Mesenchymal stem cell (in vitro differentiated cells and primary cell): ENCODE measurements at regions not wholly inside any gene's neighbourhood (a gene's known extent, or its start where the extent isn't known, plus 50 kb on each side); places are given as distances from the start of the nearest gene placed in this dataset.

Experiments used
- DNase-seq: peaks from one replicate; pipeline ENCODE4 v3.0.0-alpha.2; 2013
- H2AFZ ChIP-seq: one replicate; pipeline ENCODE4 v1.6.1; 2013; ENCODE audit warnings: low read depth, mild to moderate bottlenecking, control low read depth, inconsistent platforms, low read length, moderate library complexity
- H2AK5ac ChIP-seq: 2 replicates; pipeline ENCODE4 v1.6.1; 2013; ENCODE audit warnings: low read length, moderate library complexity, mild to moderate bottlenecking, inconsistent platforms; ENCODE audit not compliant: severe bottlenecking
- H2BK120ac ChIP-seq: one replicate; pipeline ENCODE4 v1.6.1; 2013; ENCODE audit warnings: low read depth, mild to moderate bottlenecking, inconsistent platforms, low read length, moderate library complexity
- H2BK12ac ChIP-seq, 2 experiments: one replicate each; pipeline ENCODE4 v1.6.1; 2013; ENCODE audit warnings: inconsistent platforms in 2 of 2, low read length in 2 of 2, mild to moderate bottlenecking in 2 of 2, moderate library complexity in 2 of 2, control low read depth in 1 of 2
- H2BK15ac ChIP-seq: one replicate; pipeline ENCODE4 v1.6.1; 2013; ENCODE audit warnings: mild to moderate bottlenecking, low read depth, inconsistent platforms; ENCODE audit not compliant: poor library complexity, severe bottlenecking
- H2BK5ac ChIP-seq: 2 replicates; pipeline ENCODE4 v1.6.1; 2013; ENCODE audit warnings: low read depth, mild to moderate bottlenecking, low read length, control low read depth, inconsistent platforms; ENCODE audit not compliant: poor library complexity, severe bottlenecking
- H3K14ac ChIP-seq, 2 experiments: one replicate each; pipeline ENCODE4 v1.6.1; 2013; ENCODE audit warnings: inconsistent platforms in 2 of 2, low read length in 2 of 2, control low read depth in 1 of 2, mild to moderate bottlenecking in 1 of 2, moderate library complexity in 1 of 2
- H3K18ac ChIP-seq, 2 experiments: one replicate each; pipeline ENCODE4 v1.6.1; 2013; ENCODE audit warnings: inconsistent platforms in 2 of 2, low read length in 2 of 2, control low read depth in 1 of 2, low read depth in 1 of 2, mild to moderate bottlenecking in 1 of 2
- H3K23ac ChIP-seq, 2 experiments: one replicate each; pipeline ENCODE4 v1.6.1; 2013; ENCODE audit warnings: inconsistent platforms in 2 of 2, low read length in 2 of 2, mild to moderate bottlenecking in 2 of 2, moderate library complexity in 2 of 2, control low read depth in 1 of 2
- H3K27ac ChIP-seq: 2 replicates; pipeline ENCODE4 v1.5.1; 2013; ENCODE audit warnings: mild to moderate bottlenecking, moderate library complexity, low read length, control low read depth, inconsistent platforms; ENCODE audit not compliant: poor library complexity, severe bottlenecking
- H3K27me3 ChIP-seq, 2 experiments: 2 replicates each; pipeline versions ENCODE4 v1.6.1 to v1.7.0; 2013; ENCODE audit warnings: low read length in 2 of 2, mild to moderate bottlenecking in 2 of 2, moderate library complexity in 2 of 2, control low read depth in 1 of 2, inconsistent platforms in 1 of 2; ENCODE audit not compliant: control insufficient read depth in 1 of 2, insufficient read depth in 1 of 2
- H3K36me3 ChIP-seq, 2 experiments: 2 replicates each; pipeline versions ENCODE4 v1.6.1 to v1.7.0; 2013; ENCODE audit warnings: low read length in 2 of 2, control low read depth in 1 of 2, inconsistent platforms in 1 of 2, low read depth in 1 of 2, mild to moderate bottlenecking in 1 of 2; ENCODE audit not compliant: insufficient read depth in 2 of 2, control insufficient read depth in 1 of 2
- H3K4ac ChIP-seq, 2 experiments: one replicate each; pipeline ENCODE4 v1.6.1; 2013; ENCODE audit warnings: inconsistent platforms in 2 of 2, low read length in 2 of 2, mild to moderate bottlenecking in 2 of 2, moderate library complexity in 2 of 2, control low read depth in 1 of 2, low read depth in 1 of 2
- H3K4me1 ChIP-seq: 2 replicates; pipeline ENCODE4 v1.6.1; 2013; ENCODE audit warnings: low read depth, low read length, control low read depth; ENCODE audit not compliant: control insufficient read depth, insufficient read depth
- H3K4me2 ChIP-seq: 2 replicates; pipeline ENCODE4 v1.6.1; 2013; ENCODE audit warnings: low read length, mild to moderate bottlenecking, inconsistent platforms; ENCODE audit not compliant: poor library complexity, severe bottlenecking
- H3K4me3 ChIP-seq, 2 experiments: 2 replicates each; pipeline versions ENCODE4 v1.5.1 to v1.7.0; 2013; ENCODE audit warnings: low read length in 2 of 2, mild to moderate bottlenecking in 2 of 2, control low read depth in 1 of 2, low read depth in 1 of 2; ENCODE audit not compliant: insufficient read depth in 1 of 2
- H3K79me1 ChIP-seq: replicated peaks from 2 replicates; pipeline ENCODE4 v1.6.1; 2013; ENCODE audit warnings: mild to moderate bottlenecking, control low read depth, low read length, inconsistent platforms; ENCODE audit not compliant: poor library complexity, severe bottlenecking
- H3K9ac ChIP-seq: 2 replicates; pipeline ENCODE4 v1.7.0; 2013; ENCODE audit warnings: mild to moderate bottlenecking, low read length, moderate library complexity
- H3K9me3 ChIP-seq: 2 replicates; pipeline ENCODE4 v1.7.0; 2013; ENCODE audit warnings: mild to moderate bottlenecking, low read length; ENCODE audit not compliant: control insufficient read depth
- H4K8ac ChIP-seq: one replicate; pipeline ENCODE4 v1.6.1; 2013; ENCODE audit warnings: inconsistent platforms, mild to moderate bottlenecking, low read length, moderate library complexity
- H4K91ac ChIP-seq: one replicate; pipeline ENCODE4 v1.6.1; 2013; ENCODE audit warnings: mild to moderate bottlenecking, low read length, inconsistent platforms
- WGBS: methylation state at CpG from one replicate; pipeline ENCODE4 v1.1.7; 2013; ENCODE audit warnings: mixed read lengths; 5-methylcytosine and 5-hydroxymethylcytosine counted together

DNA sequence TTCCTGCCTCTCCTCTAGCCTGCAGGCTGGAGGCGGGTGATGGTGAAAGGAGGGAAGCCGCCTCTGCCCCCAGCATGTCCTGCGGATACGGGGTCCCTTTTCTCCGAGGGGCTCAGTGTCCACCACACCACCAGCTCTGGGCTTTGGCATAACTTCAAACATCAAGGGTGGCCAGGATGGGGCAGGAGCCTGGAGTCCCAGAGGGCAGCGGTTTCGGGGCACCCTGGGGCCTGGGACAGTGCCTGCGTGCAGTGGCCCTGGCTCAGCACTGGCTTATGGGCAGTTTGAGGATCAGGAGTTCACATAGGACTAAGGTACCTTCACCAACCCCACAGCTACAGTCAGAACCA lies 85.5 kb upstream of the GPC1 start:
- DNase-seq = no peak
- 85% methylated on average over 8 of the region's 8 CpGs for WGBS
- H2BK120ac ChIP-seq = no peak overlapping the region

GRCh38 chr2:240350696-240351087 lies 84.8 kb upstream of the GPC1 start:
- H3K9me3 ChIP-seq = no peaks in the 10 kb centered on the region
- no peak overlapping the region for H2AFZ ChIP-seq
- DNase-seq = no peak
- no peak overlapping the region for H2BK15ac ChIP-seq
- no peak overlapping the region for H2BK12ac ChIP-seq
- H3K9ac ChIP-seq = no peak overlapping the region
- H3K18ac ChIP-seq = no peak overlapping the region
- H3K4me3 ChIP-seq = no peak overlapping the region
- H2BK5ac ChIP-seq = no peak overlapping the region
- H2AK5ac ChIP-seq = no peak overlapping the region
- no peak overlapping the region for H3K4ac ChIP-seq
- H3K36me3 ChIP-seq = no peaks in the 10 kb centered on the region
- H4K91ac ChIP-seq = no peak overlapping the region
- peaks cover 3% of the 10 kb centered on the region for H3K4me1 ChIP-seq
- no peak overlapping the region for H4K8ac ChIP-seq
- no peak overlapping the region for H3K27ac ChIP-seq
- no peak overlapping the region for H2BK120ac ChIP-seq
- H3K79me1 ChIP-seq = no peaks in the 10 kb centered on the region
- no peak overlapping the region for H3K4me2 ChIP-seq
- H3K23ac ChIP-seq = no peak overlapping the region
- H3K14ac ChIP-seq = no peak overlapping the region
- WGBS = 81% methylated on average over 11 of the region's 15 CpGs
- peaks cover 0 to 69% of the 10 kb centered on the region in 2 experiments for H3K27me3 ChIP-seq

More for the DNA sequence above, 85.5 kb upstream of the GPC1 start:
- Histone ChIP-seq H3K4me1 (no peaks in the 10 kb centered on the region), H3K9ac (no peak overlapping the region), H2AFZ (no peak overlapping the region), H3K27me3 (peaks cover 0 to 65% of the 10 kb centered on the region in 2 experiments), H3K23ac (no peak overlapping the region), H2BK12ac (no peak overlapping the region), H3K4me3 (no peak overlapping the region), H4K8ac (no peak overlapping the region), H3K36me3 (no peaks in the 10 kb centered on the region), H3K18ac (no peak overlapping the region), H3K14ac (no peak overlapping the region), H3K4me2 (no peak overlapping the region), H2BK15ac (no peak overlapping the region), H3K9me3 (peaks cover 7% of the 10 kb centered on the region), H3K27ac (no peak overlapping the region), H3K79me1 (no peaks in the 10 kb centered on the region), H3K4ac (no peak overlapping the region), H4K91ac (no peak overlapping the region), H2BK5ac (no peak overlapping the region), H2AK5ac (no peak overlapping the region)

- H3K27me3 ChIP-seq = peaks cover 0 to 74% of the 10 kb centered on the region in 2 experiments
- H3K4me2 ChIP-seq = no peak overlapping the region
- no peak overlapping the region for H2BK120ac ChIP-seq
- H4K91ac ChIP-seq = no peak overlapping the region
- H3K18ac ChIP-seq = no peak overlapping the region
- no peak overlapping the region for H4K8ac ChIP-seq
- H2BK5ac ChIP-seq = no peak overlapping the region
- H3K79me1 ChIP-seq = no peaks in the 10 kb centered on the region
- H3K9ac ChIP-seq = no peak overlapping the region
- no peaks in the 10 kb centered on the region for H3K9me3 ChIP-seq
- H2AFZ ChIP-seq = no peak overlapping the region
- no peak overlapping the region for H3K4ac ChIP-seq
- H3K36me3 ChIP-seq = no peaks in the 10 kb centered on the region
- DNase-seq = no peak
- WGBS = 78% methylated on average over 28 of the region's 28 CpGs
- H3K23ac ChIP-seq = no peak overlapping the region
- H3K27ac ChIP-seq = no peak overlapping the region
- H3K4me1 ChIP-seq = peaks cover 3% of the 10 kb centered on the region
- H3K14ac ChIP-seq = no peak overlapping the region
- H3K4me3 ChIP-seq = no peak overlapping the region
- H2AK5ac ChIP-seq = no peak overlapping the region
- H2BK15ac ChIP-seq = no peak overlapping the region
- no peak overlapping the region for H2BK12ac ChIP-seq
Measured at GRCh38 chr2:240351088-240351741, 84.2 kb upstream of the GPC1 start.

DNA sequence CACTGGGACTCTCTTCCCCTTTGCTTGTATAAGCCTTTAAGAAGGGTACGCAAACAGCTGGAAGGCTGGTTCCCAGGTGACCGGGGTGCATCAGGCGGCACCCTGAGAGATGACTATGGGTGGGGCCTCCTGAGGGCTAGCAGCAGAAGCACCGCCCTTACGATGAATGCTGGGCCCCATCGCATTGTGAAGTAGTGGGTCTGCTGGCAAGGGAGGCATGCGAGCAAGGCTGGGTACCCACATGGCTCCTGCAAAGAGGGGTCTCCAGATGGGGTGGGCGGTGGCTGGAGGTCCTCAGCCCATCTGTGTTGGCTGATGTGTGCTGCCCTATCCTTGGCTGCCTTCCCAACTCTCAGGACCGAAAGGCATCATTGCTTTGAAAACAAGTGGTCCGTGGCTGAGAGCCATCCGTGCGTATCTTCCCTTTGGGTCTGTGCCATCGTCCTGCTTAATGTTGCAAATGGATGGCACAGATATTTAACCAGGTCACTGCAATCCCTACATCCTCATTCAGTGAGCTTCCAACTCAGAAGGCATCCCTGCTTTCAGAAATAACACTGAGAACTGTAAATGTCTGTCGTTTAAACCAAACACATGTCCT lies 83.5 kb upstream of the GPC1 start:
- Histone ChIP-seq H3K18ac (no peak overlapping the region), H2BK5ac (no peak overlapping the region), H3K27me3 (peaks cover 5 to 81% of the 10 kb centered on the region in 2 experiments), H2BK120ac (no peak overlapping the region), H3K9ac (no peak overlapping the region), H4K91ac (no peak overlapping the region), H3K23ac (no peak overlapping the region), H3K79me1 (no peaks in the 10 kb centered on the region), H2BK12ac (no peak overlapping the region), H3K4me1 (peaks cover 3% of the 10 kb centered on the region), H3K4me2 (no peak overlapping the region), H3K4me3 (no peak overlapping the region), H3K36me3 (no peaks in the 10 kb centered on the region), H3K14ac (no peak overlapping the region), H2AK5ac (no peak overlapping the region), H2AFZ (no peak overlapping the region), H3K27ac (no peak overlapping the region), H4K8ac (no peak overlapping the region), H3K4ac (no peak overlapping the region), H2BK15ac (no peak overlapping the region), H3K9me3 (no peaks in the 10 kb centered on the region)
- DNase-seq = no peak
- 81% methylated on average over 14 of the region's 14 CpGs for WGBS
